H1 (cell line): ENCODE measurements at regions not wholly inside any gene's neighbourhood (a gene's known extent, or its start where the extent isn't known, plus 50 kb on each side); places are given as distances from the start of the nearest gene placed in this dataset.

Source experiments
- BACH1 ChIP-seq: IDR thresholded peaks from 2 replicates; pipeline ENCODE4 v1.6.1; 2012; ENCODE audit warnings: low read length, improper control_type of control experiment
- CHD2 ChIP-seq: IDR thresholded peaks from 2 replicates; pipeline ENCODE4 v1.6.1; 2012; ENCODE audit warnings: low read length, improper control_type of control experiment
- CREB1 ChIP-seq: IDR thresholded peaks from 2 replicates; pipeline ENCODE4 v1.6.1; 2012; ENCODE audit warnings: inconsistent platforms
- EP300 ChIP-seq, 2 experiments: IDR thresholded peaks; 1 replicate in 1 of 2; 2 replicates in 1 of 2; pipeline ENCODE4 v1.6.1; 2011 to 2012; ENCODE audit warnings: low read depth in 2 of 2, low read length in 2 of 2, mild to moderate bottlenecking in 2 of 2, borderline replicate concordance in 1 of 2, inconsistent platforms in 1 of 2, moderate library complexity in 1 of 2
- JUND ChIP-seq: IDR thresholded peaks from 2 replicates; pipeline ENCODE4 v1.6.1; 2011; ENCODE audit warnings: mild to moderate bottlenecking, improper control_type of control experiment, low read length
- MAFK ChIP-seq: IDR thresholded peaks from 2 replicates; pipeline ENCODE4 v1.6.1; 2012; ENCODE audit warnings: low read depth, mild to moderate bottlenecking, improper control_type of control experiment, low read length
- POLR2A ChIP-seq, 2 experiments: IDR thresholded peaks; 1 replicate in 1 of 2; 2 replicates in 1 of 2; pipeline ENCODE4 v1.6.1; 2011; ENCODE audit warnings: low read depth in 2 of 2, low read length in 2 of 2, mild to moderate bottlenecking in 2 of 2; ENCODE audit errors: control extremely low read depth in 1 of 2
- RAD21 ChIP-seq, 2 experiments: IDR thresholded peaks in 1 of 2; conservative IDR thresholded peaks in 1 of 2; 2 replicates each; pipeline ENCODE4 v1.6.1; 2011; ENCODE audit warnings: low read depth in 2 of 2, low read length in 2 of 2, improper control_type of control experiment in 1 of 2, inconsistent platforms in 1 of 2, mild to moderate bottlenecking in 1 of 2, moderate library complexity in 1 of 2
- RXRA ChIP-seq: IDR thresholded peaks from 2 replicates; pipeline ENCODE4 v1.6.1; 2011; ENCODE audit warnings: low read depth, mild to moderate bottlenecking, low read length, moderate library complexity; ENCODE audit not compliant: insufficient read depth
- SUZ12 ChIP-seq: fragments of 200-600 bp; sonication (generic); IDR thresholded peaks from 2 replicates; pipeline ENCODE4 v1.6.1; 2012; ENCODE audit warnings: mild to moderate bottlenecking, inconsistent platforms, low read length, moderate library complexity, mixed read lengths
- ZNF274 ChIP-seq: IDR thresholded peaks from 2 replicates; pipeline ENCODE4 v1.7.0; 2012; ENCODE audit warnings: low read length, borderline replicate concordance; ENCODE audit errors: extremely low read depth

DNA sequence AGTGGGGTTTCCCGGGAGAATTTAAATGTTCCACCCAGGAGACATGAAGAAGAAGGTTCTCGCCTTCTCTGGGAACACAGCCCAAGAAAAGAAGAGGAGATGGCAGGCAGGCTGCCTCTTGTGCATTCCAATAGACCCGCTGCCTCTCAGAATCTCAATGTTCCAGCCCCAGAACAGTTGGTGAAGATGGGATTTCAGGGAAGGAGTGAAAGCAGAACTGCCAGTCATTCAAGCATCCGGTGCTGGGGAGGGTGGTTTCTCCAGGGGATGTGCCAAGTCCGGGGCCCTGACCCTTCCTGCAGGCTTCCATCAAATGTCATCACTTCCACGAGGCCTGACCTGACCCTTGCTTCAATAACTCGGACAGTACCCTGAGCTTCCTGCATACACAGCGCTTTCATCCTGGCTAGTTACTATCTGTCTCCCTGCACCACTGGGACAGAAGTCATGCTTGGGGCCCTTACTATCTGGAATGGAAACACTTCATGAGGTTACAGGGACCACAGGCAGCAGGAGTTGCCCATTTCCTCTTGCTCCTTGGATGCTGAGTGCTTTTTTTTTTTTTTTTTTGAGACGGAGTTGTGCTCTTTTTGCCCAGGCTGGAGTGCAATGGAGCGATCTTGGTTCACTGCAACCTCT, 386.6 kb upstream of the POU3F1 start (continued):
- TF ChIP-seq JUND (no peak), EP300 (IDR thresholded peaks at IDR 0.05; ENCODE audit: borderline replicate concordance in 1 of 2, low read depth in 2 of 2, low read length in 2 of 2) (no peak), POLR2A (IDR thresholded peaks at IDR 0.05; ENCODE audit: control extremely low read depth in 1 of 2, low read depth in 2 of 2, low read length in 2 of 2) (peak in 1 of 2 experiments; percentile 79; a peak in 2 of 3 replicates), CHD2 (no peak), SUZ12 (no peak), RAD21 (IDR thresholded peaks at IDR 0.05 in 1 of 2, conservative IDR thresholded peaks at IDR 0.05 in 1 of 2; ENCODE audit: low read depth in 2 of 2, low read length in 2 of 2) (peak in 1 of 2 experiments; percentile 1; a peak in 1 of 4 replicates), RXRA (no peak), ZNF274 (no peak), BACH1 (no peak), MAFK (no peak), CREB1 (no peak)
